GOT3 (cell line): ENCODE measurements at regions not wholly inside any gene's neighbourhood (a gene's known extent, or its start where the extent isn't known, plus 50 kb on each side); places are given as distances from the start of the nearest gene placed in this dataset.

Source experiments
- DNase-seq: peaks from one replicate; lab custom pipeline; 2025; ENCODE audit warnings: mixed read lengths; lab: John Stamatoyannopoulos, UW

DNA sequence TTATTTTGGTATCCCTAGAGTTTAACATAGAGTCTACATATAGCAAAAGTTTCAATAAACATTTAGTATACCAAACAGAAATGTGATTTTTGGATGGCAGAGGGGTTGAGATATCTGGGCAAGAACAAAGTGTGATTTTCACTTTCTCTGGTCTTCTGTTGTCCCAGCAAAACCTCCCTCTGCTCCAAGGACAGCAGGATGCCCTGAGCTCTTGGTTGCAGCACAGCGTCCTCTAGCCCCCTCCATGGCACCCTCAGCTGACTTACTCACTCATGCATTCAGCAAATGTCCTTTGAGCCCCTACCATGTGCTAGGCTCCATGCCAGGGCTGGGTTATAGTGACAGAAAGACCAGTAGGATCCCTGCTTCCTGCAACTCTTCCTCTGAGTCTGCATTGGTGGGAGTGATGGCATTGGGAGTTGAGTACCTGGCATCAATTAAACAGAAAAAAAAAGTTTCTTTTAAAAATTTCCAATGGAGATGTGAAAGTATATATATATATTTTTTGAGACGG is 104.8 kb upstream of the UBL3 start:
- no peak for DNase-seq

DNA sequence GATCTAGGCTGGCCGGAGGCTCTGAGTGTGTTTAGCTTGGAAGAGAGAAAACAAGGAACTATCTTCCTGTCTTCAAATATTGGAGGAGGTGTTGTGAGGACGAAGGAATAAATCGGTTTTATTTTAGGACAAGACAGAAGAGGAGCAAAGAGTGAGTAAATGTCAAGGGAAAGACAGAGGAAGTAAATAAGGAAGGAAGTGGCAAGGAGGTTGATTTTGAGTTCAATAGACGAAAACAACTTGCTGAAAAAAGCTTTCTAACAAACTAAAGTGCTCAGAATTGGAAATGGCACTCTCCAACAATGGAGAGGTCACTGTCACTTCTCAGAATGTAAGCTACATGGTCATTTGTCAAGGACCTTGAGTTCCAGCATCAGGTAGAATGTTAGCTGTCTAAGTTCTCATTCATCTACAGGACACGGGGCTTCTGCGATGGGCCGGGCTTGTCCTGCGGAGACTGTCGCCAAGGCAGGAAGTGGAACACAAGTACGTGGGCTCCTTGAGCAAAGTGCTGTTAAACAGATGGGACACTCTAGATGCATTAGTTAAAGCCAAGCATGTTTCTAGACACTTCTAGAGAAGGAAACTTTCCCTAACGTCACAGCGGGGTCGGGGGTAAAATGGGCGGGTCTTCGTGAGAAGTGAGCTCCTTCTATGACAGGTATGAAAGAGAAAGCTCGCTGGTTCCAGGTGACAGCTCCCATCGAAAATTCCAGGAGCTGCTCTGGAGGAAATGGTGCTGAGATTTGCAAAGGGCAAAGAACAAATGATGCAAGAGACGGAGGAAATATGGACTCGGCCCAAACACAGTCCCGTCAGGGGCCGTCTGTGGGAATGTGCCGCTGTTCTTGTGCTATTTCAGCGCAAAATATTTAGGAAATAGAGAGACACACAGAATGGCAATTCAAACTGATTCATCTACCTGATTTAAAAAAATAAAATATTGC is 103.9 kb upstream of the UBL3 start:
- no peak for DNase-seq

DNA sequence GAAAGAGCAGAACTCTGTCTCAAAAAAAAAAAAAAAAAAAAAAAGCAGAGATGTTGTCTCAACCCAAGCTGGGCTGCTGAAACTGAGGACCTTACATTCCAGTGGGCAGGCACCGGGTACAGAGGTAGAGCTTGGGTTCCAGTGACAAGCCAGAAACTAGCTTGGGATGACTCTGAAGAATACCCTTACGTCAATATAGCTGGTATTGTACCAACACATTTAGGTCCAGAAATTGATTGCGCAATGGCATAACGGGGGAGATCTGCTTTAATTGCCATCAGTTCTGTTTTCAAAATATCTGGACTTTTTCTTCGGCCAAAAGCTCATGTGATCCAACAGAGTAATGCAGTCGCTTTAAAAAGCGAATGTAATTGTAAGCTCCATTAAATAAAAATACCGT is 103.1 kb upstream of the UBL3 start:
- DNase-seq = no peak

DNA sequence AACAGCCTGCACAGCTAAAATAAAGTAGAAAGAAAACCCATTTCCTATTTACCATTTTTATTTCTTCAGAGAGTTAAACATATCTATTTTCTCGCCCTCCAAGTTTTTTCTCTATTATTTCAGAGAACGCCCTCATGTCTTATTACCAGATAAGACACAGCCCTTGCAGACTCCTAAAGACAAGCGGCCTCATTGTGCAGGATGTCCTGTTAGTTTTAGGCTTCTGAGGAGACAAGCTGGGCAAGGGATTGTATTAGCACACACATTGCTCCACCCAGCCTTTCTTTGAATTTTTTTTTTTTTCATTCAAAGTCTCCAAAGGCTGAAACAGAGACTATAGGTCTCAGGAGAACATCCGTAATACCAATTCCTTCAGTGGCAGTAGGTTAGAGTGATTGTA is 101.8 kb upstream of the UBL3 start:
- DNase-seq = no peak

DNA sequence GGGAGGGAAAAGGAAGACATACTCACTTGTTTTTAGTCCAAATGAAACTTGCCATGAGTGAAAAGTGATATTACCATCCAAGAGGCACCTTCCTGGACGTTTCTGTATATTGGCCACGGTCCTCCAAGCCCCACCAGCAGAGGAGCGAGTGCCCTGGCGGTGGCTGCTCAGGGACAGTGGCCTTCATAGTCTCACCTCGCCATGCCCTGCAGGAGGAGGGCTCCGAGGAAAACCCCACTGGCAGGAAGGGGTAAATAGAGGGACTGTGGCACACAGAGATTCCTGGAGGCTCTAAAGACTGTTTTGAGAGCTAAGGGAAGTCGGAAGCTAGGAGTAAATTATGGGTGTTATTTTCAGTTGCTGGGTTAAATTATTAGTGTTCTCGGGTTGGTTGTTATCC is 98.4 kb upstream of the UBL3 start:
- DNase-seq = no peak

DNA sequence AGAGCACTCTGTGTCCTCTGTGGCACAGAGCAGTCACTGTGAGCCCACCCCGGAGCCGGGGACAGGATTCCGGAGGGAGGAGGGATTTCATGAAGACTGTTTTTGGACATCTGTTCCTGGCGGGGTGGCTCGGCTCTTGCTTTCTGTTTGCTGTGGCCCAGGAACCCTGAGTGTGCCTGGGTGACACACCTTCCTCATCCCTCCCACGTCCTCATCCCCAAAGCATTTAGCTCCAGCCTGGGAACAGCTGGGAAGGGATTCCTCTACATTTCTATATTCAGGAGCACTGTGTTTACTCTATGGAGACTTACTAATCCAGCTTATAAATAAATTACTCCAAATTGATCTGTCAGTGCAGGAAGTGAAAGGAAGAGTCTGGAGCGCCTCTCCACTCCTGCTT is 97.8 kb upstream of the UBL3 start:
- DNase-seq = no peak

DNA sequence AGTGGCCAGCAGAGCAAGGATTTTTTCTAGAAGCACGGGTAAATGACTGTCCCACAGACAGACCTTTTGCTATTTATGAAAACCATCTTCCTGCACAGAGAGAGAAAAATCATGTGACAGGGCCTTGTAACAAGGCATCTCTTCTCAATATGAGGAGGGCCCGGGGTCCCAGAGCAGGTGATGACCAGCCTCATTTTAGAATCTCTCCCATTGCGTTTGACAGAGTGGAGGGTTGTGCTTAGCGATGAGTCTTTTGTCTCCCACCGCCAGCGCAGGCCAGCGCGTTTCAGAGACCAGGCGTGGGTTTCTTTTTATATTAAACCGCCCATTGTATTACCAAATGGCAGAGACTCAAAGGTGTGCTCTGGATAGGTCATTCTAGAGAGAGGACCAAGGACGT is 97.4 kb upstream of the UBL3 start:
- DNase-seq = no peak

DNA sequence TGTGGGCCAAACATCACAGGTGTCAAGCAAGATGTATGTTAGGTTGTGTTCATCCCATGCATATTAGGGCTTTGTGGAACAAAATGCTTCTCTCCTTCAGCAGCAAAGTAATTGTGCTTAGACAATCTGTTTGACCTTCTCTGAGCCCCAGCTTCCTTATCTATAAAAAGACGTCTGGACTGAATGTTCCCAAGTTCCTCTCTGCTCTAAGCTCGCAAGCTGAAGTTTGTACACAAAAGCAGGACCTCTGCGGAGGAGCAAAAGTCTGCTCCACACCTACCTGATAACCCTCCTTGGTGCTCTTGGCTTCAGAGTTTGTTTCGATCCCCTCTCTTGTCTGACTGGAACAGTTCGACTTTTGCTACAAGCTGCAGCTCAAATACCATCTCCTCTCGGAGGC is 95.7 kb upstream of the UBL3 start:
- no peak for DNase-seq

DNA sequence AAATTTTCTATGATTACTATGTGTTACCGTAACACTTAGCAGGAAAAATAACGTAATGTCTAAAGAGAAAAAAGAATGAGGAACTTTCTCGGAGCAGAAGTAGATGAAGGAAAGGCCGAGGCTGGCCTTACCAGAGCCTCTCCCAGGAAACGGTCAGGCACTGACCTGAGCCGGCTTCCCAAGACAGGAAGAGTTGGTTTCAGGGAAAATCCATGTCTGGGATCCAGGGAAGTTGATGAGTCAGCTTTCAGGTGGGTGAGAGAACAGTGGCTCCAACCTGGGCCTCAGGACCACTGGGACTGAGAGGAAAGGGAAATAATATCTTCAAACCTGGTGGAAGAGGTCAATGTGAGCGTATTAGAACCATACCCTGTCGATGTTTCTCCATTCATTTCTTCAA is 93.3 kb upstream of the UBL3 start:
- no peak for DNase-seq

DNA sequence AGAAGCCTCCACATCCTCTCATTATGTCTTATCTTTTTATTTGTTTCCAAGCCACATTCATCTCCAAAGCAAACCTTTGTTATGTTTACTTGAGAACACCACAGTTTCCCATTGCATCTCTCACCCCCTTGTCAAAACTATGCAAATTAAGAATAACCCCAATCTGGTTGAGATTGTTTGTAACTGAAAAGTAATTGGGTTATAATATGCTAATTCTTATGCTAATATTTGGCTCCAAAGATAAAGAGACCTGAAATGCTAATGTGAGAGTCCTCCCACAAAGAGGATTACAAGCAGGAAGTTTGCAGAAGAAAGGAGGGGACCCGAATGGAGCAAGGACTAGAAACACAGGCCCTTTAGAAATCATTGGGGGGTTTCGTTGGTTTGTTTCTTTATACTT is 92.9 kb upstream of the UBL3 start:
- DNase-seq = no peak

DNA sequence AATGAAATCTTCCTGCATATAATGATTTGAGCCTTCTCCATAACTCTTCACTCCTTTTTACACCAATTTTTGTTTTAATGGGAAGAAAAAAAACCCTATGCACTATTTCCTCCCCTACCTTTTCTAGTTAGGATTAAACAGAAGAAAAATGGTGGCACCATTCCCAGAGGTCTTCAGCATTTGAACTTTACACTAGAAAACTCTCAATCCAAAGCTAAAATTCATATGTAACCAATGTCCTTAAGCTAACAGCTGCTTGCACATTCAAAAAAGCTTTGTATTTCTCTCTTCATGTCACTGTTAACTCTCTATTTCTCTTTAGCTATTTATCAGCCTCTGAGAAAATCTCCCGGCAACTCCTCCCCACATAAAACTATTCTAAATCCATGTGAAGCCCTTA is 90.3 kb upstream of the UBL3 start:
- no peak for DNase-seq

DNA sequence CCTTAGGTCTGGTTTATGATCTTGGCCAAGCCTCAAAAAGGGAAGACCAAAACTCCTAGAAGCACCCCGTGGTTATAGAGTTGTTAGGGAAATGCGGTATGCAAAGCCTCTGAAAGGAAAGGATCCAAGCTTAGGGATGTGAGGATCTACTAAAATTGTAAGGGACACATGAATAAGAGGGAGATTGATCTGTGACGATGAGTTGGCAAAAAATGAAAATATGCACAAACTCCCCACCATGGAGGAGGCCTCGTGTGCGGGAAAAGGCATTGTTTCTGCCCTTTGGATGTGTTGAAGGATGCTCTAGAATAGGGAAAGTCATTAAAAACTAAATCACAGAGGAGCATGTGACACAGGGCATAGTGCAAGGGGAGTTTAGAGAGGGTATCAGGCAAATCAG is 88.7 kb upstream of the UBL3 start:
- no peak for DNase-seq

DNA sequence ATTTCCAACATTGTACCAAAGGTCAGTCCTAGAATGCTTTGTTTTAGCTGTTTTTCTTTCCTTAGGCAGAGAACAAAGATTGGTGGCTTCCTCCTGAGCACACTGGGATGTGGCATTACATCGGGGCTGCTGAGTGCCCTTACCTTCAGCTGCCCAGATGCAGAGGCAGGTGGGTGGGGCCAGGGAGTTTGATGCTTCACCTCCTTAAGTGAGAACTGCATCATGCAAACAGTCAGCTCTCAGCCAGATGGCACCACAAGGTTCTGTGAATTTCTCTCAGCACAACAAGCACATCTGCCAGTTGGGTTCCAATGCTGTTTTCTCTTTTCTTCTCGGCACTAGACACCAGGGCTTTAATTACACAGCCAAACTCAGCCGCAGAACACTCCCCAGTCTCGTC is 87.4 kb upstream of the UBL3 start:
- no peak for DNase-seq

DNA sequence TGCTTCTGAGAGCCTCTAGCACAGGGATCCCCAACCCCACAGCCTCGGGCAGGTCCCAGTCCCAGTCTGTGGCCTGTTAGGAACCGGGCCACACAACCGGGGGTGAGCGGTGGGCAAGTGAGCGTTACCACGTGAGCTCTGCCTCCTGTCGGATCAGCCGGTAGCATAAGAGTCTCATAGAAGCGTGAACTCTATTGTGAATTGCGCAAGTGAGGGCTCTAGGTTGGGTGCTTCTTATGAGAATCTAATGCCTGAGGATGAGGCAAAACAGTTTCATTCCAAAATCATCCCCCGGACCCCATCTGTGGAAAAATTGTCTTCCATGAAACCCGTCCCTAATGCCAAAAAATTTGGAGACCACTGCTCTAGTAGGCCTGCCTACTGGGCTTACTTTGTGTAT is 87.0 kb upstream of the UBL3 start:
- no peak for DNase-seq

DNA sequence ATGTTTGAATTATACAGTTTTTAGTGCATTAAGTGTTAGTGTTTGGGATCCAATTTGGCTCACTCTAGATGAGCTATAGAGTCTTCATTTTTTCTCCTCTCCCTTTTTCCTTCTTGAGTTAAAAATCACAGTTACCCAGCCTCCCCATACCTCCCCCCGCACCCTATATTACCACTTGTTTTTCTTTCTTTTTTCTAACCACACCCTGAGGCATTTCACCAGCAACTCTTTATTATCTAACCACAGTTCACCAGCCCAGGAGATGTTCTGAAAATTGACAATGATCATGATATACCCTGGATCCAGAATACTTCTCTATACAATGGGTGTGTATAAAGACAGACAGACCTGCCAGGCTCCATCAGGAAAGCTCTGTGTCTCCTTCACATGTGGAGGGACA is 86.5 kb upstream of the UBL3 start:
- no peak for DNase-seq

DNA sequence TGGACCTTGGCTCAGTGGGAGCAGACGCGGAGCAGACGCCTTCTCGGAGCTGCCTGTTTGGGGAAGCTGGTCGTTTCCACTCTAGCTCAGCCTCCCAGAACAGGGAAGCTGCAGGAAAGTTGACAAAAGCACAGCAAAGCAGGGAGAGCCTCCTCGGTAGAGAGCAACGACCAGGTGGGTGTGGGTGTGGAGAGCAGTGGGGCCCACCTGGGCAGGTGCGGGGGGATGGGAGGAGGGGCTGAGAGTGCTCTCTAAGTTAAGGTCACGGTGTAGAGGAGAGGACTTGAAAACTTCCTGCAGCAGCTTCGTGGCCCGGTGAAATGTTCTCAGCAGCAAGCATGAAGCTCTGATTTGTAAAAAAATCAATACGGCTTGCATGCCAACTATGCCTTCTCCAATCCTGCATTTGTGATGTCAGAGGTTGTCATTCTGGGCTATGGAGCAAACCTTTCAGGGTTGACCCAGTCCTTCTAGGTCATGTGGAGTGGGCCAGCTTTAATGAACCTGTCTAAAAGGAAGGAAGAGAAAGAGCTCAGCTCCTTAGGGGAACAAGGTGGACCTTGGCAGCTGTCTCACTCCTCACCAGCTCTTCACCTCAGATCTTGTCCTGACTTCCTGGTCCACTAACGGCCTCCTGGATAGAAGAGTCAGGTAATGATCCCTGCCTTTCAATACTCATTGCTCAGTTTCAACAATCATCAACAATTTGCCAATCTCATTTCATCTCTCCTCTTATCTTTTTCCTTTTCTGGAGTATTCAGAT is 85.8 kb upstream of the UBL3 start:
- no peak for DNase-seq

DNA sequence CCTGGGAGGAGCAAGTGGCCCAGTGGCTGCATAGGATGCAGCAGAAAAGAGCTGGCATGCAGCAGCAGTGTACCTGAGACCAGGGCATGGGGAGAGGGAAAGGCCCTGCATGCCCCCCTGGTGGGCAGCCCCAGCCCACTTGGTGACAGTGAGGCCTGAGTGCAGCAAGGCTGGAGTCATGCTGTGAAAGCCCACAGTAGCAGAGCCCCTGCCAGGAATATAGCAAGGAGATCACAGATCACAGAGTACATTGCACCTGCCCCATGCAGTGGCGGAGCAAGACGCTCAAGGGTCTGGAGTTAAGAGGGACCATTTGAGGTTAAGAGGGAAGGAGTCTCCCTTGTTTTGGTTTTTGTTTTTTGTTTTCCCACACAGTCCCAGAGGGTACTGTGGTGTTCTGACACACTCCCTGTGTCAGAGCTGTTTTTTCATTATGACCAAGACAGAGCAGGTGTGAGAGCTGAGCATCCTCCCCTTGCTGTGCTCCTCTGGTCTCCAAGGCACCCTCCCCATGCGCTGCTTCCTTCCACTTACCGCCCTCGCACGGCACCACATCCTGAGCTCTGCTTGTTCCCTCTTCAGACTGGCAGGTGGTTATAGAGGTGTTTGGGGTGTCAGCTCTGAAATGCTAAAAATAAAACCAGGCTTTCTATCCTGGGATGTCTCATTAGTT is 85.0 kb upstream of the UBL3 start:
- no peak for DNase-seq

DNA sequence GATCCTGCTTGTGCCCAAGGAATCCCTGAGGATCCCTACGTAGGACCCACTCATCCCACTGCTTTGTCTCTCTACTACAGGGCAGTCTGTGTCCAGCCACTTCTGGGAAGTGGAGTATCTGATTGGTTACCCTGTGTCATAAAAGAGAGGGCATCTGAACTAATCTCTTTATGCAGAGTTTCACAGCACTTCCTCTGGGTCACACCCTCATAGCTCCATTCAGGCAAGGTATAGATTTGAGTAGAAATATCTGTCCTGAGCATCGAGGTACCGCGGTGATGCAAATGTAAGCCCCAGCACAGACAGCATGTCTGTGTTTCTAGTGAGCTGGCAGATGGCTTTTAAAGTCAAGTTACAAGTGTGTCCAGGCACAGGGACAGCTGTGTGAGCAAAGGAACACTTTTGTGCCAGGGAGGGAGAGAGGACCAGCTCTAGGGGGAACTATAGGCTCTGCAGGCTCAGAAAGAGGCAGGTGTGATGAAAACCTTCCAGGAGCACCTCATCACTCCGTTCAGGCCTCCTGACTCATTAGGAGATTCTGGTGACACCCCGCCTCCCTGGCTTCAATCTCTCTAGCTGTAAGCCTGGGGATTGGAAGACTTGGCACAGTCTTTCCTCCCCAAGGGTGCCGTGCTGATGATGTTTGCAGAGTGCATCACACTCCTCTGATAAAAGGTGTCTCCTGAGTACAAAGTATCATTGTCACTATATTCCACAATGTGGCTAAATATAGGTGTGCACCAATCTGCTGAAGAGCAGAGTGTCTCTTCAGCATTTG is 84.3 kb upstream of the UBL3 start:
- DNase-seq = no peak

DNA sequence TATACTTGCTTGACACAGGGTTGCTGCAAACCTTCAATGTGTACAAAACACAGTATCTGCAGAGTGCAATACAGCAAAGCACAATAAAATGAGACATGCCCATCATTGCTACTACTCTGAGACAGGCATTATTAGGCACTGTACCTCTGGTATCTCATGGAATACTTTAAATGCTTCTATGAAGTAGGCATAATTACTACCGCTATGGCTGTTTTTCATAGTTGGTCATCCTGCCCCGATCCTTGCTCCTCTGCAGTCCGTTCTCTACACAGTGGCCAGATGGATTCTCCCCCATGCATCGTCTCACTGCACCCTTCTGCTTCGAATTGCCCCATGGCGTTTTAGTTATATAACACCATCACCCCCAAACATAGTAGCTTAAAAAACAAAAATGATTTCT is 83.0 kb upstream of the UBL3 start:
- DNase-seq = no peak

DNA sequence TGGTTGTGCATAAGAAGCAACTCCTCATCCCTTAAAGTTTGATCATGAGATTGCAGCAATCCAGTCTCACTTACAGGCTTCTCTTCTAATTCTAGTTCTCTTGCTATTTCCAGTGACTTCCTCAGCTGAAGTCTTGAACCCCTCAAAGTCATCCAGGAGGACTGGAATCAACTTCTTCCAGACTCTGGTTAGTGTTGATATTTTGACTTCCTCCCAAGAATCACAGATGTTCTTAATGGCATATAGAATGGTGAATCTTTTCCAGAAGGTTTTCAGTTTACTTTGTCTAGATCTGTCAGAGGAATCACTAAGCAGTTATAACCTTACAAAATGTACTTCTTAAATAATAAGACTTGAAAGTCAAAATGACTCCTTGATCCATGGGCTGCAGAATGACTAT is 81.3 kb upstream of the UBL3 start:
- DNase-seq = no peak

DNA sequence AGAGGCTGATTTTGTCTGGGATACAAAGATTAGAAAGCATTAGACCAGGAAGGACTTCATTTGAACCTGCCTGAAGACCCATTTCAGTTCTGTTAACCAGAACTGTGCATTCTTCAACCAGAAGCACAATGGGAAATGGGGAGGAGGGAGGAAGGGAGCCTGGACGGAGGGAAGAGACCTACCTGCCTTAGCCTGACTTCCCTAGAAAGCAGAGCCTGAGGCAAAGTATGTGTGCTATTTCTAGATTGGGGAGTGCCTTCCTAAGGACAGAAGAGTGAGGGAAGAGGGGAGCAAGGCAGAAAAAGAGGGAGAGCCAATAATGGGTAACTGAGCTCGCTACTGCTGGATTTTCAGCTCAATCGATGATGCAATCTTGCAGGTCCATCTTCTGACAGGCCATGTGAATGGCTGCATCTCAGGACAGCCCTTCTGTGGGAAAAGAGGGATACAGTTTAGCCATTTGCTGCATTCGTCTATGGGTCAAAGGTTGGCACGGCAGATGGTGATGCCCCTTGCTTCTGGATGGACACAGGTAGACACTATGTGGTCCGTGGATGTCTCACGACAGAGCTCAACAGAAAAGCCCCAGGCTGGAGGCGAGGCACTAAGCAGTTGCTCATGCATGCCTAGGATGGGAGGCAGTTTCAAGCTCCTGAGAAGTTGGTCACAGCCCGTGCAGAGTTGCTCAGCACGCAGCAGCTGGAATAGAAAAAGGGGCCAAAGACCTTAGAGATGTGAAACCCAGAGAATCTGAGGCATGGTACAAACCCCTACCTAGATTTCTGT is 78.8 kb upstream of the UBL3 start:
- no peak for DNase-seq
